K562 (cell line): ENCODE measurements at regions not wholly inside any gene's neighbourhood (a gene's known extent, or its start where the extent isn't known, plus 50 kb on each side); places are given as distances from the start of the nearest gene placed in this dataset.

Experiments used
- ATAC-seq: fragments of 200-7000 bp; cut with Tn5 transposase; 3 replicates; pipeline ENCODE4 v1.9.1; 2020; ENCODE audit warnings: moderate library complexity
- BruUV-seq: library from RNA; stranded (reverse); fragments of 400-500 nt; replicated peaks from 2 replicates; lab custom pipeline; 2021; lab: Mats Ljungman, UMichigan
- CTCF ChIA-PET: fragments of 300-600 bp; formaldehyde crosslinking; extraction: SDS; loops from one replicate; lab custom pipeline; 2021; ENCODE audit warnings: low intra/inter-chr PET ratio; lab: Yijun Ruan, JAX
- POLR2A ChIA-PET: fragments of 300-600, 350-650 bp; sonication (Branson Sonifier 250); formaldehyde crosslinking; extraction: SDS; loops from one replicate; lab custom pipeline; 2021; ENCODE audit warnings: antibody characterized with exemption, inconsistent platforms; lab: Yijun Ruan, JAX
- DNase-seq, 4 experiments: peaks; one replicate each; pipeline versions ENCODE4 v3.0.0 to v3.0.0-alpha.2; 2011 to 2018; ENCODE audit warnings: low spot score in 3 of 4, mixed read lengths in 3 of 4; ENCODE audit errors: extremely low read depth in 1 of 4
- FAIRE-seq: peaks from 2 replicates; lab custom pipeline; 2011; peaks lifted over from hg19 to GRCh38; lab: Jason Lieb, UNC
- H2AFZ ChIP-seq: 2 replicates; pipeline ENCODE4 v1.6.0; 2011; ENCODE audit warnings: low read depth, low read length, control low read depth, inconsistent platforms
- H3K27ac ChIP-seq: fragments of 200-600 bp; 3 replicates; pipeline ENCODE4 v1.8.0; 2011; ENCODE audit warnings: low read depth, mild to moderate bottlenecking, control low read depth, inconsistent platforms, low read length, moderate library complexity, mixed read lengths; ENCODE audit errors: extremely low read depth
- H3K27me3 ChIP-seq, 2 experiments: fragments of 300-600 bp in 1 of 2; 2 replicates in 1 of 2; 3 replicates in 1 of 2; pipeline versions ENCODE4 v1.6.0 to v1.8.0; 2011; ENCODE audit warnings: inconsistent platforms in 2 of 2, low read length in 2 of 2, mild to moderate bottlenecking in 1 of 2, mixed read lengths in 1 of 2, moderate library complexity in 1 of 2; ENCODE audit not compliant: control insufficient read depth in 2 of 2, insufficient read depth in 2 of 2
- H3K36me3 ChIP-seq: fragments of 300-600 bp; 3 replicates; pipeline ENCODE4 v1.8.0; 2011; ENCODE audit warnings: mild to moderate bottlenecking, low read length, inconsistent platforms; ENCODE audit not compliant: control insufficient read depth, insufficient read depth
- H3K4me1 ChIP-seq, 2 experiments: fragments of 200-600 bp in 1 of 2; replicated peaks in 1 of 2; 2 replicates in 1 of 2; 3 replicates in 1 of 2; pipeline versions ENCODE4 v1.5.1 to v1.8.0; 2011; ENCODE audit warnings: inconsistent platforms in 2 of 2, low read length in 2 of 2, mild to moderate bottlenecking in 1 of 2, mixed read lengths in 1 of 2, moderate library complexity in 1 of 2; ENCODE audit not compliant: control insufficient read depth in 2 of 2, insufficient read depth in 2 of 2
- H3K4me2 ChIP-seq: 2 replicates; pipeline ENCODE4 v1.6.1; 2011; ENCODE audit warnings: low read length, control low read depth, inconsistent platforms, mixed read lengths; ENCODE audit not compliant: insufficient read depth
- H3K4me3 ChIP-seq: fragments of 200-600 bp; sonication (generic), shearing (Covaris generic); 2 replicates; pipeline ENCODE4 v1.5.1; 2016; ENCODE audit warnings: control low read depth, inconsistent platforms
- H3K79me2 ChIP-seq: fragments of 200-600 bp; 3 replicates; pipeline ENCODE4 v1.8.0; 2011; ENCODE audit warnings: low read length, inconsistent platforms; ENCODE audit not compliant: control insufficient read depth, insufficient read depth
- H3K9ac ChIP-seq, 2 experiments: 2 replicates each; pipeline versions ENCODE4 v1.6.0 to v1.6.1; 2011; ENCODE audit warnings: low read depth in 2 of 2, low read length in 2 of 2, control low read depth in 1 of 2, inconsistent platforms in 1 of 2, mild to moderate bottlenecking in 1 of 2, mixed read lengths in 1 of 2; ENCODE audit not compliant: insufficient read depth in 1 of 2
- H3K9me1 ChIP-seq: one replicate; pipeline ENCODE4 v1.6.0; 2011; ENCODE audit warnings: inconsistent platforms, mild to moderate bottlenecking, low read length, moderate library complexity; ENCODE audit not compliant: control insufficient read depth, insufficient read depth
- H3K9me3 ChIP-seq: replicated peaks from 2 replicates; pipeline ENCODE4 v1.5.1; 2011; ENCODE audit warnings: low read depth, low read length, inconsistent platforms; ENCODE audit not compliant: control insufficient read depth, insufficient read depth
- H4K20me1 ChIP-seq: replicated peaks from 2 replicates; pipeline ENCODE4 v1.6.1; 2011; ENCODE audit warnings: low read length, inconsistent platforms, mixed read lengths; ENCODE audit not compliant: control insufficient read depth, insufficient read depth
- HMG20B ChIP-seq: fragments of 250-450 bp; sonication (Bioruptor Pico); IDR thresholded peaks from 2 replicates; pipeline ENCODE4 v1.5.0; 2021; ENCODE audit warnings: mild to moderate bottlenecking
- HNRNPLL ChIP-seq: fragments of 200-400 bp; formaldehyde crosslinking; IDR thresholded peaks from 2 replicates; pipeline ENCODE4 v1.6.1; 2017; ENCODE audit warnings: low read length, low read depth, mild to moderate bottlenecking; ENCODE audit not compliant: poor library complexity, severe bottlenecking
- ZC3H8 ChIP-seq: fragments of 450-650 bp; IDR thresholded peaks from 2 replicates; pipeline ENCODE4 v1.6.1; 2017
- ZFP36 ChIP-seq: fragments of 150-350 bp; IDR thresholded peaks from 2 replicates; pipeline ENCODE4 v1.6.1; 2018; ENCODE audit warnings: low read length, low read depth; ENCODE audit not compliant: partially characterized antibody
- WGBS: fragments of 100-300 bp; shearing (Covaris generic); methylation state at CpG from one replicate; pipeline ENCODE4 v1.1.6; 2016; ENCODE audit warnings: low coverage, mixed read lengths; ENCODE audit not compliant: insufficient coverage; ENCODE audit errors: missing lambda C conversion rate; 5-methylcytosine and 5-hydroxymethylcytosine counted together
- in situ Hi-C: fragments of 300-500 bp; cut with MboI; formaldehyde crosslinking; loops from 4 replicates; pipeline ENCODE4 v1.15.0; 2018; ENCODE audit warnings: inconsistent platforms, mixed read lengths
- intact Hi-C: fragments of 100-400 bp; cut with micrococcal nuclease; formaldehyde crosslinking; loops from 2 replicates; pipeline ENCODE4 v1.14.2; 2022
- TF ChIP-seq, protein P1 (sequence below): fragments of 450-650 bp; formaldehyde crosslinking; IDR thresholded peaks from 2 replicates; pipeline ENCODE4 v1.4.0; 2020; ENCODE audit warnings: mild to moderate bottlenecking, mixed read lengths
- TF ChIP-seq, protein P2 (sequence below): fragments of 450-650 bp; IDR thresholded peaks from 2 replicates; pipeline ENCODE4 v1.6.1; 2017; ENCODE audit warnings: mild to moderate bottlenecking, moderate library complexity

GRCh38 chr6:154590756-154591155 lies 80.3 kb upstream of the CNKSR3 start (continued):
- TF ChIP-seq, protein P1, sequence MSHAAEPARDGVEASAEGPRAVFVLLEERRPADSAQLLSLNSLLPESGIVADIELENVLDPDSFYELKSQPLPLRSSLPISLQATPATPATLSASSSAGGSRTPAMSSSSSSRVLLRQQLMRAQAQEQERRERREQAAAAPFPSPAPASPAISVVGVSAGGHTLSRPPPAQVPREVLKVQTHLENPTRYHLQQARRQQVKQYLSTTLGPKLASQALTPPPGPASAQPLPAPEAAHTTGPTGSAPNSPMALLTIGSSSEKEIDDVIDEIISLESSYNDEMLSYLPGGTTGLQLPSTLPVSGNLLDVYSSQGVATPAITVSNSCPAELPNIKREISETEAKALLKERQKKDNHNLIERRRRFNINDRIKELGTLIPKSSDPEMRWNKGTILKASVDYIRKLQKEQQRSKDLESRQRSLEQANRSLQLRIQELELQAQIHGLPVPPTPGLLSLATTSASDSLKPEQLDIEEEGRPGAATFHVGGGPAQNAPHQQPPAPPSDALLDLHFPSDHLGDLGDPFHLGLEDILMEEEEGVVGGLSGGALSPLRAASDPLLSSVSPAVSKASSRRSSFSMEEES (CRISPR knock-in tag) = no peak

GRCh38 chr6:154591234-154591633 lies 80.7 kb upstream of the CNKSR3 start:
- no peaks in the 10 kb centered on the region for H3K9me1 ChIP-seq
- ChIA-PET POLR2A (no interaction called here), CTCF (no interaction called here)
- H3K9me3 ChIP-seq = no peaks in the 10 kb centered on the region
- in situ Hi-C loops (no loop called here), intact Hi-C loops (loop anchor here (5.0 kb wide), 1 partner anchor 79 kb away; the partner anchor contains the start of gene CNKSR3)
- no peak overlapping the region for H3K27ac ChIP-seq
- H3K36me3 ChIP-seq = no peaks in the 10 kb centered on the region
- no peak for DNase-seq
- no peak for ATAC-seq
- H3K4me2 ChIP-seq = no peak overlapping the region
- no peak overlapping the region for H3K9ac ChIP-seq
- H3K4me3 ChIP-seq = no peak overlapping the region
- no TSS peak for BruUV-seq
- no peak overlapping the region for H2AFZ ChIP-seq
- FAIRE-seq = no peak
- TF ChIP-seq ZC3H8 = no peak
- no peak for TF ChIP-seq HMG20B (CRISPR knock-in tag)
- no peak for TF ChIP-seq HNRNPLL
- TF ChIP-seq, protein P2, sequence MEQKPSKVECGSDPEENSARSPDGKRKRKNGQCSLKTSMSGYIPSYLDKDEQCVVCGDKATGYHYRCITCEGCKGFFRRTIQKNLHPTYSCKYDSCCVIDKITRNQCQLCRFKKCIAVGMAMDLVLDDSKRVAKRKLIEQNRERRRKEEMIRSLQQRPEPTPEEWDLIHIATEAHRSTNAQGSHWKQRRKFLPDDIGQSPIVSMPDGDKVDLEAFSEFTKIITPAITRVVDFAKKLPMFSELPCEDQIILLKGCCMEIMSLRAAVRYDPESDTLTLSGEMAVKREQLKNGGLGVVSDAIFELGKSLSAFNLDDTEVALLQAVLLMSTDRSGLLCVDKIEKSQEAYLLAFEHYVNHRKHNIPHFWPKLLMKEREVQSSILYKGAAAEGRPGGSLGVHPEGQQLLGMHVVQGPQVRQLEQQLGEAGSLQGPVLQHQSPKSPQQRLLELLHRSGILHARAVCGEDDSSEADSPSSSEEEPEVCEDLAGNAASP = no peak
- no peak for TF ChIP-seq ZFP36
- H3K4me1 ChIP-seq = peaks cover 8 to 18% of the 10 kb centered on the region in 2 experiments; a peak in 3 of 5 replicates
- H3K79me2 ChIP-seq = no peaks in the 10 kb centered on the region
- WGBS = 88% methylated on average over 1 of the region's 1 CpG
- no peaks in the 10 kb centered on the region for H3K27me3 ChIP-seq
- H4K20me1 ChIP-seq = no peaks in the 10 kb centered on the region
